Osteocyte (in vitro differentiated cells): ENCODE measurements at regions not wholly inside any gene's neighbourhood (a gene's known extent, or its start where the extent isn't known, plus 50 kb on each side); places are given as distances from the start of the nearest gene placed in this dataset.
"Not testable (repeated sequence)": the region's sequence is repeated elsewhere in the genome, so short reads cannot be mapped to it uniquely, and the experiment has no call there.

Source experiments
- DNase-seq: peaks from one replicate; pipeline ENCODE4 v3.0.0; 2021; ENCODE audit warnings: mixed read lengths; ENCODE audit not compliant: unreplicated experiment; ENCODE audit errors: extremely low spot score
- H3K27ac Mint-ChIP-seq: one replicate; pipeline ENCODE4 v1.8.0; 2021; ENCODE audit warnings: mild to moderate bottlenecking, mixed read lengths; ENCODE audit not compliant: unreplicated experiment
- H3K27me3 Mint-ChIP-seq: one replicate; pipeline ENCODE4 v1.8.0; 2021; ENCODE audit warnings: mixed read lengths; ENCODE audit not compliant: unreplicated experiment
- H3K36me3 Mint-ChIP-seq: one replicate; pipeline ENCODE4 v1.8.0; 2021; ENCODE audit warnings: mixed read lengths; ENCODE audit not compliant: unreplicated experiment
- H3K4me1 Mint-ChIP-seq: one replicate; pipeline ENCODE4 v1.8.0; 2021; ENCODE audit warnings: mixed read lengths; ENCODE audit not compliant: unreplicated experiment
- H3K4me3 Mint-ChIP-seq: one replicate; pipeline ENCODE4 v1.8.0; 2021; ENCODE audit warnings: mild to moderate bottlenecking, moderate library complexity, mixed read lengths; ENCODE audit not compliant: unreplicated experiment
- H3K9me3 Mint-ChIP-seq: one replicate; pipeline ENCODE4 v1.8.0; 2021; ENCODE audit warnings: mixed read lengths; ENCODE audit not compliant: unreplicated experiment
- CTCF ChIP-seq: fragments of 200-600 bp; sonication (generic); IDR thresholded peaks from 2 replicates; pipeline ENCODE4 v1.5.0; 2021; ENCODE audit warnings: antibody characterized with exemption, mild to moderate bottlenecking, moderate library complexity

DNA sequence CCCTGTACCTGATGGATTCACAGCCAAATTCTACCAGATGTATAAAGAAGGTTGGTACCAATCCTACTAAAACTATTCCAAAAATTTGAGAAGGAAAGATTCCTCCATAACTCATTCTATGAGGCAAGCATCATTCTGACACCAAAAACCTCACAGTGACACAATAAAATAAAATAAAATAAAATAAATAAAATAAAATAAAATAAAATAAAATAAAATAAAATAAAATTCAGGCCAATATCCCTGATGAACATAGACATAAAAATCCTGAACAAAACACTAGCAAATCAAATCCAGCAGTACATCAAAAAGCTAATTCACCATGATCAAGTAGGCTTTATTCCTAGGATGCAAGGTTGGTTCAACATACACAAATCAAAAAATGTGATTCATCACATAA lies 108.1 kb downstream of the PROX1 start:
- not testable (repeated sequence) for H3K9me3 Mint-ChIP-seq, H3K27me3 Mint-ChIP-seq, H3K27ac Mint-ChIP-seq, H3K36me3 Mint-ChIP-seq, H3K4me1 Mint-ChIP-seq, DNase-seq, H3K4me3 Mint-ChIP-seq

GRCh38 chr1:214101246-214101645 lies 113.5 kb downstream of the PROX1 start:
- Mint-ChIP-seq H3K4me1 (no peaks in the 10 kb centered on the region), H3K27ac (no peak overlapping the region), H3K27me3 (peaks cover 5% of the 10 kb centered on the region), H3K36me3 (no peaks in the 10 kb centered on the region), H3K9me3 (no peaks in the 10 kb centered on the region), H3K4me3 (no peak overlapping the region)
- no peak for TF ChIP-seq CTCF
- DNase-seq, result no peak

DNA sequence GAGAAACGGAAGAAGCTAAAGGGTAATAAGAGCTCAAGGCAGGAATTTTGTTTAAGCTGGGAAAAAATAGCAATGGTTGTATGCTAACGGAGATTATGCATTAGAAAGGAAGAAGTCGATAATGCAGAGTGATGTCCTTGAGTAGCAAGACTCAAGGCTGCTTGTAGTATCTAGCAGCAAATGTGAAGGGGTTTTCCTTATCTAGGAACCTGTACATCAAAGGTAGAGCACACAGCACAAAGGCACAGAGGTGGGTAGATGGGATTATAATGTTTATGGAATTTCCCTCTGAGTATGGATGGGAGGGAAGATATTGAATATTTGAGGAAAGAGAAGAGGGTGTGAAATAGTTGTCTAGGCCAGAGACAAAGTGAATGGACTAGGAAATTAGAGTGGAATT lies 114.1 kb downstream of the PROX1 start:
- DNase-seq, result no peak
- Mint-ChIP-seq H3K4me1 (no peaks in the 10 kb centered on the region), H3K4me3 (no peak overlapping the region), H3K27me3 (peaks cover 5% of the 10 kb centered on the region), H3K9me3 (no peaks in the 10 kb centered on the region), H3K36me3 (no peaks in the 10 kb centered on the region), H3K27ac (no peak overlapping the region)
- no peak for TF ChIP-seq CTCF

GRCh38 chr1:214102907-214103306 lies 115.1 kb downstream of the PROX1 start:
- no peaks in the 10 kb centered on the region for H3K9me3 Mint-ChIP-seq
- no peak overlapping the region for H3K27ac Mint-ChIP-seq
- no peaks in the 10 kb centered on the region for H3K4me1 Mint-ChIP-seq
- no peak for TF ChIP-seq CTCF
- no peaks in the 10 kb centered on the region for H3K36me3 Mint-ChIP-seq
- DNase-seq, result no peak
- H3K4me3 Mint-ChIP-seq, result no peak overlapping the region
- H3K27me3 Mint-ChIP-seq, result no peaks in the 10 kb centered on the region

GRCh38 chr1:214103778-214104177 lies 116.0 kb downstream of the PROX1 start:
- DNase-seq, result no peak
- H3K4me3 Mint-ChIP-seq, result no peak overlapping the region
- no peak for TF ChIP-seq CTCF
- no peaks in the 10 kb centered on the region for H3K9me3 Mint-ChIP-seq
- no peaks in the 10 kb centered on the region for H3K27me3 Mint-ChIP-seq
- no peaks in the 10 kb centered on the region for H3K4me1 Mint-ChIP-seq
- no peak overlapping the region for H3K27ac Mint-ChIP-seq
- H3K36me3 Mint-ChIP-seq, result no peaks in the 10 kb centered on the region

DNA sequence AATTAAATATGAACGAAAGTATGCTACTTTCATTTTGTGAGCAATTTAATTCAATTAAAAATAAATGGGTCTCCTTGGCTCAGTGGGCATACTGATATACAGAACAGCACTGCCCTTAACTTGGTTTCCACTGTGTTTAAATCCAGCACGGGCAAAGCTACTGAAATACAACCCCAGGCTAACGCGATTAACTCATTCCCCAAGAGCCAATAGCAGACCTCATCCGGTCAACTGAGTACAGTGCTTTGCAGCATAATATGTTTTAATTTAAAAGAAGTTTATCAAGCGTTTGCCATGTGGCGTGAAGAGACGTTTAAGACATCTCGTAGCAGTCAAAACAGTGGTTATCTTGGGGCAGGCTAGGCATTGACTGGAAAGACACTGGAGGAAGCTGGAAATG lies 118.6 kb downstream of the PROX1 start:
- no peak for DNase-seq

More for the DNA sequence above, 118.6 kb downstream of the PROX1 start:
- H3K4me1 Mint-ChIP-seq, result no peaks in the 10 kb centered on the region
- no peaks in the 10 kb centered on the region for H3K27me3 Mint-ChIP-seq
- no peak overlapping the region for H3K4me3 Mint-ChIP-seq
- no peak overlapping the region for H3K27ac Mint-ChIP-seq
- no peak for TF ChIP-seq CTCF
- no peaks in the 10 kb centered on the region for H3K36me3 Mint-ChIP-seq
- H3K9me3 Mint-ChIP-seq, result no peaks in the 10 kb centered on the region
